HL-60 (cell line): ENCODE measurements at regions not wholly inside any gene's neighbourhood (a gene's known extent, or its start where the extent isn't known, plus 50 kb on each side); places are given as distances from the start of the nearest gene placed in this dataset.

Experiments
- DNase-seq, 2 experiments: peaks; one replicate each; pipeline ENCODE4 v3.0.0-alpha.2; 2010 to 2020; ENCODE audit warnings: low read depth in 1 of 2, low spot score in 1 of 2
- H3K27ac ChIP-seq: fragments of 250-450 bp; sonication (Bioruptor Pico); replicated peaks from 2 replicates; pipeline ENCODE4 v1.5.1; 2020; ENCODE audit warnings: mild to moderate bottlenecking, moderate library complexity
- H3K27me3 ChIP-seq: fragments of 250-450 bp; sonication (Bioruptor Pico); 2 replicates; pipeline ENCODE4 v1.5.1; 2021; ENCODE audit warnings: mild to moderate bottlenecking, moderate library complexity; ENCODE audit not compliant: insufficient read depth, poor library complexity, severe bottlenecking
- H3K4me3 ChIP-seq: replicated peaks from 2 replicates; pipeline ENCODE4 v1.5.1; 2011; ENCODE audit warnings: mild to moderate bottlenecking, control low read depth, low read length; ENCODE audit not compliant: insufficient read depth
- GABPA ChIP-seq: IDR thresholded peaks from 2 replicates; pipeline ENCODE4 v1.6.1; 2012; ENCODE audit warnings: low read depth
- POLR2AphosphoS5 ChIP-seq: IDR thresholded peaks from 2 replicates; pipeline ENCODE4 v1.6.1; 2012; ENCODE audit warnings: low read depth
- SPI1 ChIP-seq: IDR thresholded peaks from 2 replicates; pipeline ENCODE4 v1.6.1; 2012; ENCODE audit warnings: low read depth, mild to moderate bottlenecking, borderline replicate concordance
- TF ChIP-seq, protein P1 (sequence below): IDR thresholded peaks from one replicate; pipeline ENCODE4 v1.5.1; 2011; ENCODE audit warnings: low read length, control low read depth, inconsistent platforms; ENCODE audit not compliant: insufficient read depth
- TF ChIP-seq, protein P2 (sequence below): IDR thresholded peaks from 2 replicates; pipeline ENCODE4 v1.6.1; 2012; ENCODE audit warnings: low read depth; ENCODE audit not compliant: insufficient replicate concordance

GRCh38 chr3:16066545-16066944 lies 107.9 kb upstream of the GALNT15 start:
- H3K27ac ChIP-seq = no peak overlapping the region
- H3K4me3 ChIP-seq = no peak overlapping the region
- DNase-seq = no peak
- no peak for TF ChIP-seq GABPA
- no peak for TF ChIP-seq SPI1
- TF ChIP-seq POLR2AphosphoS5 = no peak
- no peaks in the 10 kb centered on the region for H3K27me3 ChIP-seq

GRCh38 chr3:16066975-16067374 lies 107.5 kb upstream of the GALNT15 start:
- Histone ChIP-seq H3K27me3 (no peaks in the 10 kb centered on the region), H3K4me3 (no peak overlapping the region), H3K27ac (no peak overlapping the region)
- DNase-seq = no peak
- TF ChIP-seq, protein P1, sequence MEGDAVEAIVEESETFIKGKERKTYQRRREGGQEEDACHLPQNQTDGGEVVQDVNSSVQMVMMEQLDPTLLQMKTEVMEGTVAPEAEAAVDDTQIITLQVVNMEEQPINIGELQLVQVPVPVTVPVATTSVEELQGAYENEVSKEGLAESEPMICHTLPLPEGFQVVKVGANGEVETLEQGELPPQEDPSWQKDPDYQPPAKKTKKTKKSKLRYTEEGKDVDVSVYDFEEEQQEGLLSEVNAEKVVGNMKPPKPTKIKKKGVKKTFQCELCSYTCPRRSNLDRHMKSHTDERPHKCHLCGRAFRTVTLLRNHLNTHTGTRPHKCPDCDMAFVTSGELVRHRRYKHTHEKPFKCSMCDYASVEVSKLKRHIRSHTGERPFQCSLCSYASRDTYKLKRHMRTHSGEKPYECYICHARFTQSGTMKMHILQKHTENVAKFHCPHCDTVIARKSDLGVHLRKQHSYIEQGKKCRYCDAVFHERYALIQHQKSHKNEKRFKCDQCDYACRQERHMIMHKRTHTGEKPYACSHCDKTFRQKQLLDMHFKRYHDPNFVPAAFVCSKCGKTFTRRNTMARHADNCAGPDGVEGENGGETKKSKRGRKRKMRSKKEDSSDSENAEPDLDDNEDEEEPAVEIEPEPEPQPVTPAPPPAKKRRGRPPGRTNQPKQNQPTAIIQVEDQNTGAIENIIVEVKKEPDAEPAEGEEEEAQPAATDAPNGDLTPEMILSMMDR = no peak
- TF ChIP-seq POLR2AphosphoS5 = no peak
- TF ChIP-seq, protein P2, sequence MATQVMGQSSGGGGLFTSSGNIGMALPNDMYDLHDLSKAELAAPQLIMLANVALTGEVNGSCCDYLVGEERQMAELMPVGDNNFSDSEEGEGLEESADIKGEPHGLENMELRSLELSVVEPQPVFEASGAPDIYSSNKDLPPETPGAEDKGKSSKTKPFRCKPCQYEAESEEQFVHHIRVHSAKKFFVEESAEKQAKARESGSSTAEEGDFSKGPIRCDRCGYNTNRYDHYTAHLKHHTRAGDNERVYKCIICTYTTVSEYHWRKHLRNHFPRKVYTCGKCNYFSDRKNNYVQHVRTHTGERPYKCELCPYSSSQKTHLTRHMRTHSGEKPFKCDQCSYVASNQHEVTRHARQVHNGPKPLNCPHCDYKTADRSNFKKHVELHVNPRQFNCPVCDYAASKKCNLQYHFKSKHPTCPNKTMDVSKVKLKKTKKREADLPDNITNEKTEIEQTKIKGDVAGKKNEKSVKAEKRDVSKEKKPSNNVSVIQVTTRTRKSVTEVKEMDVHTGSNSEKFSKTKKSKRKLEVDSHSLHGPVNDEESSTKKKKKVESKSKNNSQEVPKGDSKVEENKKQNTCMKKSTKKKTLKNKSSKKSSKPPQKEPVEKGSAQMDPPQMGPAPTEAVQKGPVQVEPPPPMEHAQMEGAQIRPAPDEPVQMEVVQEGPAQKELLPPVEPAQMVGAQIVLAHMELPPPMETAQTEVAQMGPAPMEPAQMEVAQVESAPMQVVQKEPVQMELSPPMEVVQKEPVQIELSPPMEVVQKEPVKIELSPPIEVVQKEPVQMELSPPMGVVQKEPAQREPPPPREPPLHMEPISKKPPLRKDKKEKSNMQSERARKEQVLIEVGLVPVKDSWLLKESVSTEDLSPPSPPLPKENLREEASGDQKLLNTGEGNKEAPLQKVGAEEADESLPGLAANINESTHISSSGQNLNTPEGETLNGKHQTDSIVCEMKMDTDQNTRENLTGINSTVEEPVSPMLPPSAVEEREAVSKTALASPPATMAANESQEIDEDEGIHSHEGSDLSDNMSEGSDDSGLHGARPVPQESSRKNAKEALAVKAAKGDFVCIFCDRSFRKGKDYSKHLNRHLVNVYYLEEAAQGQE = no peak
- no peak for TF ChIP-seq SPI1
- no peak for TF ChIP-seq GABPA

GRCh38 chr3:16067837-16068471 lies 106.5 kb upstream of the GALNT15 start:
- Histone ChIP-seq H3K4me3 (no peak overlapping the region), H3K27ac (no peak overlapping the region), H3K27me3 (no peaks in the 10 kb centered on the region)
- TF ChIP-seq POLR2AphosphoS5 (no peak), GABPA (no peak), SPI1 (no peak)
- TF ChIP-seq, protein P2 = no peak
- TF ChIP-seq, protein P1 = no peak
- DNase-seq = no peak

- TF ChIP-seq, protein P1 = no peak
- TF ChIP-seq POLR2AphosphoS5 (no peak), SPI1 (no peak), GABPA (no peak)
- TF ChIP-seq, protein P2 = no peak
- no peak for DNase-seq
- H3K27me3 ChIP-seq = no peaks in the 10 kb centered on the region
- H3K27ac ChIP-seq = no peak overlapping the region
- no peak overlapping the region for H3K4me3 ChIP-seq
Measured at GRCh38 chr3:16069149-16069922, 105.1 kb upstream of the GALNT15 start.
